RCC 7860 (cell line): ENCODE measurements at regions not wholly inside any gene's neighbourhood (a gene's known extent, or its start where the extent isn't known, plus 50 kb on each side); places are given as distances from the start of the nearest gene placed in this dataset.
"Not testable (repeated sequence)": the region's sequence is repeated elsewhere in the genome, so short reads cannot be mapped to it uniquely, and the experiment has no call there.

ENCODE experiments used
- DNase-seq: peaks from one replicate; pipeline ENCODE4 v3.0.0-alpha.2; 2015; ENCODE audit warnings: low spot score
- FAIRE-seq: peaks from 2 replicates; lab custom pipeline; 2012; peaks lifted over from hg19 to GRCh38; lab: Jason Lieb, UNC

GRCh38 chr1:38178216-38178615 is 131.6 kb upstream of the POU3F1 start:
- no peak for DNase-seq
- no peak for FAIRE-seq

DNA sequence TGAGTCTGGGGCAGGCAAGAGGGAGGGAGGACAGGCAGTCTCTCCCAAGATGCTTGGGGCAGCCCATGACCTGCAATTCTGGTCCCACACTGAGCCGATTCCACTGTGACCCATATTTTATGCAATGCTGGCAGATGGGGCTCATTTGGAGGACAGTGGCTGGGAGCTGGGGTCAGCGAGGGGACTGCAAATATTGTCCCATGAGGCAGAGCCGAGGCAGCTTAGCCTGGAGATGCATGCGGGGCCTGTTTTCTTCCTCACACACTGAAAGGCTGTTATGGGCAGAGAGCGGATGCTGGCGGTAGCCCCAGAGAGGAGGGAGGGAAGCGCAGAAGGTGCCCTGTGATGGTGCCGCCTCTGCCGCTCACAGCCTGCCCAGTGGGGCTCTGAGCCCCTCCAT is 128.5 kb upstream of the POU3F1 start:
- FAIRE-seq (no peak), DNase-seq (no peak)

DNA sequence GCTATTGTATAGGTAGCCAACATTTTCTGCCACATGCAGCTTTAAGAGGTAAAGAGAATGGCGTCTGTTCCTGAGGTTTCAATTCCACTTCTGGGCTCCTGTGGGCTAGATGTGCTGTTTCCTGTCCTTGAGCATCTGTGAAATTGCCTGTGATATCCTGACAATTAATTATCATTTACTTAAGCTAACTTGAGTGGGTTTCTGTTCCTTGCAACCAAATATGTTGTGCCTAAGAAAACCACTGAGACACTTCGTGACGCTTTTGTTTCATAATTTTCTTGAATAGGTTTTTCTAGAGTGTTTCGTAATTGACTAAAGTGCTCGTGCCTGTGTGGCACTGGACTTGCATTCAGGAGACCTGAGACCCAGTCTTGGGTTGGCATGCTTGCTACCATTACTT is 127.3 kb upstream of the POU3F1 start:
- FAIRE-seq: no peak
- DNase-seq: no peak

- DNase-seq (peak; percentile 67), FAIRE-seq (peak; percentile 69)
Measured at GRCh38 chr1:38173157-38173831, 126.7 kb upstream of the POU3F1 start.

DNA sequence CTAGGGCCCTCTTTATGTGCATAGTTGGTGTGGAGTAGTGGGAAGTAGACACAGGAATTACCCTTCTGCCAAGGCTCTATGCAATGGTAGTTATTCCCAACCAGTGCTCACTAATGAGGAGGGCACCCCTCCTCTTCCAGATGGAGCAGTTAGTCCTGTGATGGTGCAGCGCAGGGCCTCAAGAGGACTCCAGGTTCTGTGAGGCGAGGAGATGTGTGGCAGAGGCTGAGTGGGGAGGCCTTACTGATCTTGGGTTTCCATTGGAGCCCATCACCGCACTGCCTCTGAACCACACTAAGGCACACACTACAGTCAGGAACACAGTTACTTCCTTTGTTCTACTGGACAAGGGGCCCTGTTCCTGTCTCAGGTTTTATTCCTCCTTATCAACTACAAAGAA is 122.5 kb upstream of the POU3F1 start:
- no peak for FAIRE-seq
- DNase-seq: no peak

DNA sequence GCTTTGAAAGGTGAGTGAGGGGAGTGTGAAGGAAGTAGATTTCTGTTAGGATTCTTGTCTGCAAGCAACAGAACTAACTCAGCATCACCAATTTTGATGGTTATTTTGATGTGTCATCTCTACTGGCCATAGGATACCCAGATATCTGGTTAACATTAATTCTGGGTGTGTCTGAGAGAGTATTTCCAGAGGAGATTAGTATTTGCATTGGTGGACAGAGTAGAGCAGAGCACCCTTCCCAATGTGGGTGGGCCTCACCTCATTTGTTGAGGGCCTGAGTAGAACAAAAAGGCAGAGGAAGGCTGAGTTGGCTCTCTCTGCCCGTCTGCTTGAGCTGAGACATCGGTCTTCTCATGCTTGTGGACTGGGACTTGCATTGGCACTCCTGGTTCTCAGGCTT is 121.8 kb upstream of the POU3F1 start:
- FAIRE-seq (no peak), DNase-seq (no peak)

DNA sequence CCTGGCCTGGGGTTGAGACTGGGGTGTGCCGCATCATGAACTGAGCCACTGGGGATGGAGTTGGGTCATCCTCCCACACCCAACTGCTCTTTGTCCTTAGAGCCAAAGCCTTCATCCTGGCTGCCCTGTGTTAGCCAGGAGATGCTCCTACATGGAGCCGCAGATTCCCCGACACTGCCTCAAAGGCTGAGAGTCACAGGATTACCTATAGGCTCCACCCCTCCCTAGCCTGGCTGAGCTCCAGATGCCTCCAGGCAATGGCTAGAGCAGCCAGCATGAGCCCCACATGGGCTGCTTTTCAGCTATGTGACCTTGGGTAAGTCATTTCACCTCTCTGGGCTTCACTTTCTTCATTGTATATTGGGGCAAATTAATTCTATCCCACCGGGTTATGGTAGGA is 119.9 kb upstream of the POU3F1 start:
- no peak for FAIRE-seq

DNA sequence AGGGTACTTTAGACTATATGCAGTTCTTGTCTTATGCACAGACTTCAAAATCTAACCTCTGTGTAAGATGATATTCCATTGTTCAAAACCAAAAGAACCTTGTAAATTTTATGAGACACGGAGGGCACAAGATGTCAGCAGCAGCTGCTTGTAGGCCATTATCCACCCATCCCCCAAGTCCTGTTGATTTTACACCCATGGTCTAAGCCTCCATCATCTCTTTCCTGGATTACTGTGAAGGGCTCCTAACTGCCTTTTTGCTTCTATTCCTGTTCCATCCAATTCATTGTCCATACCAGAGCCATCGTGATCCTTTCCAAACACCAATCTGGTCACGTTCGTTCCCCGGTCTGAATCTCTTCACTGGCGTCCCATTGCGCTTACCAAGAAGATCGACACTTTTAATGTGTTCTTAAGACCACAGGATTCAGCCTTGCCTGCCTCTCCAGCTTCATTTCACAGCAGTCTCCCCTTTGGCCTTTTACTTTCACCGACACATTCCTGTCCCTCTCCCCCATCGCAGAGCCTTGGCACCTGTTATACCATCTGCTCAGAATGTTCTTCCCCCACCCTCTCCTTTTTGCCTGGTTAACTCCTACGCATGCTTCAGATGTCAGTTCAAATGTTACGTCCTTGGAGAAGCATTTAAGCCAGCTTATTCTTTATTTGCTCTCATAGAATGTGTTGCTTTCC is 107.3 kb upstream of the POU3F1 start:
- DNase-seq (no peak), FAIRE-seq (no peak)

More for the DNA sequence above, 119.9 kb upstream of the POU3F1 start:
- no peak for DNase-seq

GRCh38 chr1:38153066-38153777 is 106.6 kb upstream of the POU3F1 start:
- FAIRE-seq: no peak

GRCh38 chr1:38152351-38153065 is 105.9 kb upstream of the POU3F1 start:
- FAIRE-seq: no peak
- no peak for DNase-seq

More at GRCh38 chr1:38153066-38153777, 106.6 kb upstream of the POU3F1 start:
- no peak for DNase-seq

DNA sequence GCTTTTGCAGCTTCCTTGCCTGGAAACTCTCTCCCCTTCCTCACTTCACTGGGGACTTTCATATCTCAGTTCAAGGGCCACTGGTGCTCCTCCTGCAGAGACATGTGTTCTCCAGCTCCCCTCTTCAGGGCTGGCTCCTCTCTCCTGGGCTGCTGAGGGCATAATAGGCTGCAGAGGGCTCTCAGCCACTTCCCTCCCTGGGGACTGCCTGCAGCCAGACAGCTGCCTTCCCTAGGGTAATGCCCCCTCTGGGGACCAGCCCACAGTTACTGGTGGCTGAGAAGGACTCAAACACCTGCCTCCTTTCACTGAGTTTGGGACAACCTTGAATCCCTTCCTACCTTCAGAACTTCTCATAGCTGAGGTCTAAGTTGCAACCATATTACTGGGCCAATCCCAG is 104.8 kb upstream of the POU3F1 start:
- no peak for FAIRE-seq
- no peak for DNase-seq

- DNase-seq, FAIRE-seq: not testable (repeated sequence)
Measured at GRCh38 chr1:38146079-38146478, 99.5 kb upstream of the POU3F1 start.

- no peak for FAIRE-seq
- DNase-seq: no peak
Measured at GRCh38 chr1:38142606-38143005, 96.0 kb upstream of the POU3F1 start.

DNA sequence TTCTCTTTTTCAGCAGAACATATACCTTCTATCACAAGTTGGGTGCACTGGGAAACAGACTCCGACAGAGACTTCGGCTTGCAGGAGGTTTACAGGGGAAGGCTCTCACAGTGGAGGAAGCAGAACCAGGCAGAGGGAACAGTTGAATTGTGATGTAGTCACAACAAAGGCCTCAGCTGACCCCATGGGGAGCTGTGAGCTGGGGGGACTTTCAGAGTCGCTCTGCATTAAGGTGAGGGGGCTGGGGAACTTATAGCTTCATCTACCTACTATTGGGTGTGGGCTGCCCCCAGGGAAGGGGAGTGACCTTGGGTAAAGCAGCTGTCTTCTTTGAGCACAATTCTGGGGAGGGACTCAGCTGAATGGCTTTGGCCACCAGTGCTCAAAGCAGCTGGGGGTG is 94.9 kb upstream of the POU3F1 start:
- FAIRE-seq (no peak), DNase-seq (no peak)

- FAIRE-seq (no peak), DNase-seq (no peak)
Measured at GRCh38 chr1:38139738-38140487, 93.3 kb upstream of the POU3F1 start.

- FAIRE-seq (peak; percentile 98), DNase-seq (peak; percentile 99)
Measured at GRCh38 chr1:38138498-38139233, 92.1 kb upstream of the POU3F1 start.

DNA sequence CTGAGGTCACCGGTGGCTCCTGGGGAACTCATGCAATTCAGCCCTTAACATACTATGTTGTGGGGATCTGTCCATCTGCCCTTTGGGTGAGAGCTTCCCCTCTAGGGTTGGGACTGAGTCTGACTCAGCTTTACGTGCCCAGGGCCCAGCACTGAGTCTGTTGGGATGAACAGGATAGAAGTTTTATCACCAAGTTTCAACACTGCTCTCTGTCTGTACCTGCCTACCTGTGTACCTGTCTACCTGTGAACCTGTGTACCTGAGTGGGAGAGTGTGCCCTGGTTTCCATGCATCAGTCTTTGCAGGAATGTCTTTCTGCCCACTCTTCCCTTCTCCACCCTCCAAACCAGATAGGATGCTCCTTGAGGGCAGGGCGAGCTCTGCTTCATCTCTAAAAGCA is 90.6 kb upstream of the POU3F1 start:
- FAIRE-seq: no peak
- no peak for DNase-seq

DNA sequence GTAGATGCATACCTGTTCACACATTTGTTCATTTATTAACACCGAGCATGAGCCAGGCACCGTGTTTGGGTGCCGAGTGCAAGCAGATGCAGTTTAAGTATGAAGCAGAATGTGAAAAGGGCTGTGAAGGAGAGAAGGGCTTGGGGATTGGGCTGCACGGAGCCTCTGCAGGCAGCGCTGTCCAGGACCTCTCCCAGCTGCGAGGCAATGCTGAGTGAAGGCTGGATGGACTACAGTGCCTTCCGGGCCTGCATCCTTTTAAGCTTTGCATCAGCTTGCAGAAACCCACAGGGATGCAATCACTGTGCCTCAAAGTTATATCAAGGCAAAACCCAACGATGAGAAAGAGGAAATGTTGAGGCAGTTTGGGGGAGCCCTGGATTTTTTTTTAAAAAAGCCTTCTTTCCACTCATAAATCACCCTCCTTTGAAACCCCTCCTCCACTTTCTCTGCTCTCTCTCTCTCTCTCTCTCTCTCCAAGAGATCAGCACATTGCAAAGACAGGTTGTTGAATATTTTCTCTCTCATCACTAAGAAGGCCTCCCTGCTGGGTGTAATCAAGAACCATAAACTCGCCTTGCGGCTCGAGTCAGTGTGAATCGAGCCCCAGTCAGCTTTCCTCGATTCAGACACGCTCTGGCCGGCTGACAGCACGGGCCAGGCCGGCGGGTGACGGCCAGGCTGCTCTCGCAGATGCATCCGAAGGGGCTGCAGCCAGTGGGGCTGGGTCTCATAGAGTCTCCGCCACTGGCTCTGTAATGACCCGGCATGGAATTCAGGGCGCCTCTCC is 89.2 kb upstream of the POU3F1 start:
- DNase-seq (no peak), FAIRE-seq (no peak)

DNA sequence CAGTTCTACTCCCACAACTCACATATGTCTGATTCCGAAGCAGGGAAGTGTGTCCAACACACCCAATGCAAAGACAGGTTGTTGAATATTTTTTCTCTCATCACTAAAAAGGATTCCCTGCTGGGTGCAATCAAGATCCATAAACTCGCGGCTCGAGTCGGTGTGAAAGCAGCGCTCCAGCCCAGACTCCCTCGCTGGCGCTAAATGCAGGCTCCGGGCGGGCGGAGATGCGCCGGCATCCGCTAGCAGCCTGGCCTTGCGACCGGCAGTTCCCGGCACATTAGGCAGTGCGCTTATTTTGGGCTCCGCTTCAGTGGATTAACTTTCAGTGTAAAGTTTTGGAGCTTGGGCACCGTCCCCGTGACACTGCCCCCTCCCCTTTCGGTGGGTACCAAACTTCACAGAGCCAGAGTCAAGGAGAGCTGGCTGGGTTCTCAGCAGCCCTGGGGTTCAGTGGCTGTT is 87.7 kb upstream of the POU3F1 start:
- DNase-seq (no peak), FAIRE-seq (no peak)
